Hepatocyte (in vitro differentiated cells): ENCODE measurements at regions not wholly inside any gene's neighbourhood (a gene's known extent, or its start where the extent isn't known, plus 50 kb on each side); places are given as distances from the start of the nearest gene placed in this dataset.
"Not testable (repeated sequence)": the region's sequence is repeated elsewhere in the genome, so short reads cannot be mapped to it uniquely, and the experiment has no call there.

Source experiments
- DNase-seq: peaks from one replicate; pipeline ENCODE4 v3.0.0-alpha.2; 2016; ENCODE audit warnings: low spot score
- H2AFZ ChIP-seq: fragments of 200-600 bp; sonication (generic); 2 replicates; pipeline ENCODE4 v1.6.0; 2016; ENCODE audit warnings: antibody characterized with exemption, mild to moderate bottlenecking
- H3K27ac ChIP-seq: fragments of 200-600 bp; sonication (generic); 2 replicates; pipeline ENCODE4 v1.5.1; 2016; ENCODE audit warnings: mild to moderate bottlenecking
- H3K27me3 ChIP-seq: fragments of 200-600 bp; sonication (generic); 2 replicates; pipeline ENCODE4 v1.6.1; 2016
- H3K36me3 ChIP-seq: fragments of 200-600 bp; sonication (generic); replicated peaks from 2 replicates; pipeline ENCODE4 v1.5.1; 2016; ENCODE audit warnings: low read depth; ENCODE audit not compliant: insufficient read depth
- H3K4me1 ChIP-seq: fragments of 200-600 bp; sonication (generic); 2 replicates; pipeline ENCODE4 v1.5.1; 2016; ENCODE audit warnings: mild to moderate bottlenecking, moderate library complexity; ENCODE audit not compliant: insufficient read depth
- H3K4me2 ChIP-seq: fragments of 200-600 bp; sonication (generic); 2 replicates; pipeline ENCODE4 v1.6.0; 2016
- H3K4me3 ChIP-seq: fragments of 200-600 bp; sonication (generic); 2 replicates; pipeline ENCODE4 v1.5.1; 2016; ENCODE audit warnings: mild to moderate bottlenecking
- H3K79me2 ChIP-seq: fragments of 200-600 bp; sonication (generic); 2 replicates; pipeline ENCODE4 v1.6.0; 2017; ENCODE audit warnings: mild to moderate bottlenecking
- H3K9me2 ChIP-seq: fragments of 200-600 bp; sonication (generic); replicated peaks from 2 replicates; pipeline ENCODE4 v1.6.0; 2017; ENCODE audit warnings: mild to moderate bottlenecking; ENCODE audit not compliant: insufficient read depth
- H3K9me3 ChIP-seq: fragments of 200-600 bp; sonication (generic); 2 replicates; pipeline ENCODE4 v1.5.1; 2016; ENCODE audit warnings: low read depth, mild to moderate bottlenecking
- H4K20me1 ChIP-seq: fragments of 200-600 bp; sonication (generic); 2 replicates; pipeline ENCODE4 v1.6.0; 2016; ENCODE audit warnings: mild to moderate bottlenecking; ENCODE audit not compliant: insufficient read depth, poor library complexity, severe bottlenecking
- WGBS: methylation state at CpG from one replicate; pipeline ENCODE4 v1.1.6; 2016; ENCODE audit warnings: low lambda C conversion rate; ENCODE audit errors: missing lambda C conversion rate; 5-methylcytosine and 5-hydroxymethylcytosine counted together

GRCh38 chr10:46768515-46769291, 142.5 kb upstream of the PTPN20 start:
- WGBS: 65% methylated on average over 3 of the region's 8 CpGs
- H3K79me2 ChIP-seq, H3K4me3 ChIP-seq, H3K4me2 ChIP-seq, H3K36me3 ChIP-seq, H3K9me3 ChIP-seq, H3K27ac ChIP-seq, H2AFZ ChIP-seq, H3K4me1 ChIP-seq, H4K20me1 ChIP-seq, DNase-seq, H3K27me3 ChIP-seq, H3K9me2 ChIP-seq: not testable (repeated sequence)

GRCh38 chr10:46773178-46773896, 137.9 kb upstream of the PTPN20 start:
- H4K20me1 ChIP-seq, H3K27ac ChIP-seq, H3K4me2 ChIP-seq, DNase-seq, H3K9me3 ChIP-seq, H3K36me3 ChIP-seq, H3K27me3 ChIP-seq, H2AFZ ChIP-seq, H3K4me1 ChIP-seq, H3K79me2 ChIP-seq, H3K4me3 ChIP-seq, H3K9me2 ChIP-seq: not testable (repeated sequence)
- WGBS: 92% methylated on average over 2 of the region's 15 CpGs

- not testable (repeated sequence) for H3K27ac ChIP-seq, H3K36me3 ChIP-seq, H3K9me3 ChIP-seq, H3K4me3 ChIP-seq, H2AFZ ChIP-seq, H4K20me1 ChIP-seq, H3K27me3 ChIP-seq, H3K4me2 ChIP-seq, DNase-seq, H3K79me2 ChIP-seq, H3K4me1 ChIP-seq, H3K9me2 ChIP-seq
- WGBS: 92% methylated on average over 8 of the region's 14 CpGs
Measured at GRCh38 chr10:46773897-46774236, 137.4 kb upstream of the PTPN20 start.

GRCh38 chr10:46774366-46774765, 136.9 kb upstream of the PTPN20 start:
- WGBS: 98% methylated on average over 27 of the region's 42 CpGs
- not testable (repeated sequence) for H2AFZ ChIP-seq, H3K27me3 ChIP-seq, H3K4me2 ChIP-seq, H3K36me3 ChIP-seq, H3K4me3 ChIP-seq, H3K79me2 ChIP-seq, H3K9me2 ChIP-seq, H4K20me1 ChIP-seq, DNase-seq, H3K27ac ChIP-seq, H3K9me3 ChIP-seq, H3K4me1 ChIP-seq

GRCh38 chr10:46774945-46775667, 136.1 kb upstream of the PTPN20 start:
- not testable (repeated sequence) for H3K79me2 ChIP-seq, H3K4me1 ChIP-seq, H3K36me3 ChIP-seq, H3K27ac ChIP-seq, H3K9me2 ChIP-seq, DNase-seq, H2AFZ ChIP-seq, H3K4me2 ChIP-seq, H4K20me1 ChIP-seq, H3K27me3 ChIP-seq, H3K9me3 ChIP-seq, H3K4me3 ChIP-seq
- 96% methylated on average over 25 of the region's 44 CpGs for WGBS

- 98% methylated on average over 17 of the region's 17 CpGs for WGBS
- H4K20me1 ChIP-seq, H3K36me3 ChIP-seq, DNase-seq, H3K9me3 ChIP-seq, H3K27ac ChIP-seq, H3K4me1 ChIP-seq, H2AFZ ChIP-seq, H3K4me2 ChIP-seq, H3K4me3 ChIP-seq, H3K79me2 ChIP-seq, H3K27me3 ChIP-seq, H3K9me2 ChIP-seq: not testable (repeated sequence)
Measured at GRCh38 chr10:46775668-46776059, 135.6 kb upstream of the PTPN20 start.

GRCh38 chr10:46779571-46779970, 131.7 kb upstream of the PTPN20 start:
- not testable (repeated sequence) for H3K9me3 ChIP-seq, H3K9me2 ChIP-seq, H4K20me1 ChIP-seq, H3K79me2 ChIP-seq, H3K4me3 ChIP-seq, H3K36me3 ChIP-seq, H3K27me3 ChIP-seq, H3K27ac ChIP-seq, H2AFZ ChIP-seq, DNase-seq, H3K4me1 ChIP-seq, H3K4me2 ChIP-seq
- WGBS: 90% methylated on average over 9 of the region's 9 CpGs

- 83% methylated on average over 1 of the region's 1 CpG for WGBS
Measured at GRCh38 chr10:46780164-46780563, 131.1 kb upstream of the PTPN20 start.

More at GRCh38 chr10:46780164-46780563, 131.1 kb upstream of the PTPN20 start:
- not testable (repeated sequence) for H3K9me3 ChIP-seq, H4K20me1 ChIP-seq, H3K27ac ChIP-seq, DNase-seq, H3K9me2 ChIP-seq, H3K4me2 ChIP-seq, H3K36me3 ChIP-seq, H2AFZ ChIP-seq, H3K79me2 ChIP-seq, H3K4me1 ChIP-seq, H3K27me3 ChIP-seq, H3K4me3 ChIP-seq
